K562 (cell line): ENCODE measurements at regions not wholly inside any gene's neighbourhood (a gene's known extent, or its start where the extent isn't known, plus 50 kb on each side); places are given as distances from the start of the nearest gene placed in this dataset.

Experiments
- ATAC-seq: fragments of 200-7000 bp; cut with Tn5 transposase; 3 replicates; pipeline ENCODE4 v1.9.1; 2020; ENCODE audit warnings: moderate library complexity
- BruUV-seq: library from RNA; stranded (reverse); fragments of 400-500 nt; replicated peaks from 2 replicates; lab custom pipeline; 2021; lab: Mats Ljungman, UMichigan
- CTCF ChIA-PET: fragments of 300-600 bp; formaldehyde crosslinking; extraction: SDS; loops from one replicate; lab custom pipeline; 2021; ENCODE audit warnings: low intra/inter-chr PET ratio; lab: Yijun Ruan, JAX
- POLR2A ChIA-PET: fragments of 300-600, 350-650 bp; sonication (Branson Sonifier 250); formaldehyde crosslinking; extraction: SDS; loops from one replicate; lab custom pipeline; 2021; ENCODE audit warnings: antibody characterized with exemption, inconsistent platforms; lab: Yijun Ruan, JAX
- DNase-seq, 4 experiments: peaks; one replicate each; pipeline versions ENCODE4 v3.0.0 to v3.0.0-alpha.2; 2011 to 2018; ENCODE audit warnings: low spot score in 3 of 4, mixed read lengths in 3 of 4; ENCODE audit errors: extremely low read depth in 1 of 4
- FAIRE-seq: peaks from 2 replicates; lab custom pipeline; 2011; peaks lifted over from hg19 to GRCh38; lab: Jason Lieb, UNC
- H2AFZ ChIP-seq: 2 replicates; pipeline ENCODE4 v1.6.0; 2011; ENCODE audit warnings: low read depth, low read length, control low read depth, inconsistent platforms
- H3K27ac ChIP-seq: fragments of 200-600 bp; 3 replicates; pipeline ENCODE4 v1.8.0; 2011; ENCODE audit warnings: low read depth, mild to moderate bottlenecking, control low read depth, inconsistent platforms, low read length, moderate library complexity, mixed read lengths; ENCODE audit errors: extremely low read depth
- H3K27me3 ChIP-seq, 2 experiments: fragments of 300-600 bp in 1 of 2; 2 replicates in 1 of 2; 3 replicates in 1 of 2; pipeline versions ENCODE4 v1.6.0 to v1.8.0; 2011; ENCODE audit warnings: inconsistent platforms in 2 of 2, low read length in 2 of 2, mild to moderate bottlenecking in 1 of 2, mixed read lengths in 1 of 2, moderate library complexity in 1 of 2; ENCODE audit not compliant: control insufficient read depth in 2 of 2, insufficient read depth in 2 of 2
- H3K36me3 ChIP-seq: fragments of 300-600 bp; 3 replicates; pipeline ENCODE4 v1.8.0; 2011; ENCODE audit warnings: mild to moderate bottlenecking, low read length, inconsistent platforms; ENCODE audit not compliant: control insufficient read depth, insufficient read depth
- H3K4me1 ChIP-seq, 2 experiments: fragments of 200-600 bp in 1 of 2; replicated peaks in 1 of 2; 2 replicates in 1 of 2; 3 replicates in 1 of 2; pipeline versions ENCODE4 v1.5.1 to v1.8.0; 2011; ENCODE audit warnings: inconsistent platforms in 2 of 2, low read length in 2 of 2, mild to moderate bottlenecking in 1 of 2, mixed read lengths in 1 of 2, moderate library complexity in 1 of 2; ENCODE audit not compliant: control insufficient read depth in 2 of 2, insufficient read depth in 2 of 2
- H3K4me2 ChIP-seq: 2 replicates; pipeline ENCODE4 v1.6.1; 2011; ENCODE audit warnings: low read length, control low read depth, inconsistent platforms, mixed read lengths; ENCODE audit not compliant: insufficient read depth
- H3K4me3 ChIP-seq: fragments of 200-600 bp; sonication (generic), shearing (Covaris generic); 2 replicates; pipeline ENCODE4 v1.5.1; 2016; ENCODE audit warnings: control low read depth, inconsistent platforms
- H3K79me2 ChIP-seq: fragments of 200-600 bp; 3 replicates; pipeline ENCODE4 v1.8.0; 2011; ENCODE audit warnings: low read length, inconsistent platforms; ENCODE audit not compliant: control insufficient read depth, insufficient read depth
- H3K9ac ChIP-seq, 2 experiments: 2 replicates each; pipeline versions ENCODE4 v1.6.0 to v1.6.1; 2011; ENCODE audit warnings: low read depth in 2 of 2, low read length in 2 of 2, control low read depth in 1 of 2, inconsistent platforms in 1 of 2, mild to moderate bottlenecking in 1 of 2, mixed read lengths in 1 of 2; ENCODE audit not compliant: insufficient read depth in 1 of 2
- H3K9me1 ChIP-seq: one replicate; pipeline ENCODE4 v1.6.0; 2011; ENCODE audit warnings: inconsistent platforms, mild to moderate bottlenecking, low read length, moderate library complexity; ENCODE audit not compliant: control insufficient read depth, insufficient read depth
- H3K9me3 ChIP-seq: replicated peaks from 2 replicates; pipeline ENCODE4 v1.5.1; 2011; ENCODE audit warnings: low read depth, low read length, inconsistent platforms; ENCODE audit not compliant: control insufficient read depth, insufficient read depth
- H4K20me1 ChIP-seq: replicated peaks from 2 replicates; pipeline ENCODE4 v1.6.1; 2011; ENCODE audit warnings: low read length, inconsistent platforms, mixed read lengths; ENCODE audit not compliant: control insufficient read depth, insufficient read depth
- ARNT ChIP-seq, 2 experiments: fragments of 450-650 bp; IDR thresholded peaks; 2 replicates each; pipeline ENCODE4 v1.6.1; 2016; ENCODE audit warnings: mild to moderate bottlenecking in 1 of 2
- BCOR ChIP-seq: fragments of 450-650 bp; IDR thresholded peaks from 2 replicates; pipeline ENCODE4 v1.6.1; 2016
- CCNT2 ChIP-seq: IDR thresholded peaks from 2 replicates; pipeline ENCODE4 v1.6.1; 2011; ENCODE audit warnings: borderline replicate concordance, low read depth, mild to moderate bottlenecking, moderate library complexity, mixed read lengths, low read length; ENCODE audit not compliant: insufficient read length; ENCODE audit errors: extremely low read depth
- KDM1A ChIP-seq, 2 experiments: fragments of 450-650 bp; IDR thresholded peaks; 2 replicates each; pipeline ENCODE4 v1.6.1; 2016; ENCODE audit warnings: mild to moderate bottlenecking in 2 of 2
- NR0B1 ChIP-seq: fragments of 450-650 bp; IDR thresholded peaks from one replicate; pipeline ENCODE4 v1.6.1; 2018; ENCODE audit warnings: mild to moderate bottlenecking, moderate library complexity; ENCODE audit not compliant: partially characterized antibody
- SREBF2 ChIP-seq: sonication (generic); formaldehyde crosslinking; IDR thresholded peaks from 2 replicates; pipeline ENCODE4 v1.4.0; 2020; ENCODE audit warnings: mild to moderate bottlenecking, missing genetic modification reagents
- TARDBP ChIP-seq: fragments of 450-650 bp; IDR thresholded peaks from 2 replicates; pipeline ENCODE4 v1.6.1; 2016
- UBTF ChIP-seq, 2 experiments: IDR thresholded peaks; 2 replicates each; pipeline ENCODE4 v1.6.1; 2012; ENCODE audit warnings: improper control_type of control experiment in 2 of 2, low read depth in 2 of 2, low read length in 2 of 2, borderline replicate concordance in 1 of 2
- XRCC3 ChIP-seq: fragments of 450-650 bp; IDR thresholded peaks from 2 replicates; pipeline ENCODE4 v1.6.1; 2017; ENCODE audit warnings: mild to moderate bottlenecking, moderate library complexity
- ZNF584 ChIP-seq: fragments of 200-800 bp; sonication (Bioruptor generic); IDR thresholded peaks from 2 replicates; pipeline ENCODE4 v1.6.1; 2016; ENCODE audit warnings: low read depth, mild to moderate bottlenecking, missing genetic modification characterization, missing compliant biosample characterization
- WGBS: fragments of 100-300 bp; shearing (Covaris generic); methylation state at CpG from one replicate; pipeline ENCODE4 v1.1.6; 2016; ENCODE audit warnings: low coverage, mixed read lengths; ENCODE audit not compliant: insufficient coverage; ENCODE audit errors: missing lambda C conversion rate; 5-methylcytosine and 5-hydroxymethylcytosine counted together
- in situ Hi-C: fragments of 300-500 bp; cut with MboI; formaldehyde crosslinking; loops from 4 replicates; pipeline ENCODE4 v1.15.0; 2018; ENCODE audit warnings: inconsistent platforms, mixed read lengths
- intact Hi-C: fragments of 100-400 bp; cut with micrococcal nuclease; formaldehyde crosslinking; loops from 2 replicates; pipeline ENCODE4 v1.14.2; 2022
- TF ChIP-seq, protein P1 (sequence below), 2 experiments: fragments of 450-650 bp; conservative IDR thresholded peaks; 2 replicates each; pipeline ENCODE4 v1.6.1; 2017; ENCODE audit warnings: mild to moderate bottlenecking in 2 of 2, moderate library complexity in 2 of 2

DNA sequence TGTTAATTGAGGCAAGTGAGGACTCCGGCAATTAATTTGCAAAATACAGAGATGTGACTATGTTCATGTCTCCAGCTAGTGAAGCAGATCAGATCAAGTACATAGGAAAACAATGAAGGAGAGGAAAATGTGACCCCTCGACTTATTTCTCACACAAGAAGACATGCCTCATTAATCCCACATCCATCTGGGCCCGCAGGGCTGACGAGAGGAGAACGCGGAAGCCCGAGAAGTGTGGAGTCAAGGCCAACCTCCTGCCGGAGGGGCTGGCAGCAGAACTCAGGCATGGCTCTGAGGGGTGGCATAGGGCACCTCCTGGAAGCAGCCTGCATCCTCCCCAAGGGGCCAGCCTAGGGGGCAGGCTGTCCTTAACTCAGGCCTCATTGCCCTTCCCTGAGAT lies 54.4 kb downstream of the ZNF503 start:
- Histone ChIP-seq H3K9me3 (no peaks in the 10 kb centered on the region), H2AFZ (no peak overlapping the region), H3K27me3 (peaks cover 10 to 48% of the 10 kb centered on the region in 2 experiments), H3K9me1 (no peaks in the 10 kb centered on the region), H4K20me1 (peaks cover 4% of the 10 kb centered on the region; the same call in 1 of the 2 replicates), H3K27ac (no peak overlapping the region), H3K36me3 (no peaks in the 10 kb centered on the region), H3K79me2 (no peaks in the 10 kb centered on the region), H3K4me2 (no peak overlapping the region), H3K4me1 (no peaks in the 10 kb centered on the region), H3K4me3 (no peak overlapping the region), H3K9ac (no peak overlapping the region; a peak in 1 of 4 replicates)
- no peak for ATAC-seq
- in situ Hi-C loops (no loop called here), intact Hi-C loops (no loop called here)
- no TSS peak for BruUV-seq
- POLR2A ChIA-PET = no interaction called here
- CTCF ChIA-PET = no interaction called here
- TF ChIP-seq BCOR (no peak), TARDBP (no peak), XRCC3 (no peak), ARNT (IDR thresholded peaks at IDR 0.05) (no peak), CCNT2 (no peak), KDM1A (IDR thresholded peaks at IDR 0.05) (no peak), NR0B1 (no peak), UBTF (IDR thresholded peaks at IDR 0.05; ENCODE audit: borderline replicate concordance in 1 of 2, low read depth in 2 of 2, low read length in 2 of 2) (no peak), ZNF584 (no peak), SREBF2 (CRISPR knock-in tag) (no peak)
- TF ChIP-seq, protein P1, sequence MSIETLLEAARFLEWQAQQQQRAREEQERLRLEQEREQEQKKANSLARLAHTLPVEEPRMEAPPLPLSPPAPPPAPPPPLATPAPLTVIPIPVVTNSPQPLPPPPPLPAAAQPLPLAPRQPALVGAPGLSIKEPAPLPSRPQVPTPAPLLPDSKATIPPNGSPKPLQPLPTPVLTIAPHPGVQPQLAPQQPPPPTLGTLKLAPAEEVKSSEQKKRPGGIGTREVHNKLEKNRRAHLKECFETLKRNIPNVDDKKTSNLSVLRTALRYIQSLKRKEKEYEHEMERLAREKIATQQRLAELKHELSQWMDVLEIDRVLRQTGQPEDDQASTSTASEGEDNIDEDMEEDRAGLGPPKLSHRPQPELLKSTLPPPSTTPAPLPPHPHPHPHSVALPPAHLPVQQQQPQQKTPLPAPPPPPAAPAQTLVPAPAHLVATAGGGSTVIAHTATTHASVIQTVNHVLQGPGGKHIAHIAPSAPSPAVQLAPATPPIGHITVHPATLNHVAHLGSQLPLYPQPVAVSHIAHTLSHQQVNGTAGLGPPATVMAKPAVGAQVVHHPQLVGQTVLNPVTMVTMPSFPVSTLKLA (conservative IDR thresholded peaks at IDR 0.05) = no peak
- FAIRE-seq = no peak
- WGBS = 1% methylated on average over 8 of the region's 8 CpGs
- DNase-seq = no peak
